ENCODE measurements at regions not wholly inside any gene's neighbourhood (a gene's known extent, or its start where the extent isn't known, plus 50 kb on each side); places are given as distances from the start of the nearest gene placed in this dataset.

DNA sequence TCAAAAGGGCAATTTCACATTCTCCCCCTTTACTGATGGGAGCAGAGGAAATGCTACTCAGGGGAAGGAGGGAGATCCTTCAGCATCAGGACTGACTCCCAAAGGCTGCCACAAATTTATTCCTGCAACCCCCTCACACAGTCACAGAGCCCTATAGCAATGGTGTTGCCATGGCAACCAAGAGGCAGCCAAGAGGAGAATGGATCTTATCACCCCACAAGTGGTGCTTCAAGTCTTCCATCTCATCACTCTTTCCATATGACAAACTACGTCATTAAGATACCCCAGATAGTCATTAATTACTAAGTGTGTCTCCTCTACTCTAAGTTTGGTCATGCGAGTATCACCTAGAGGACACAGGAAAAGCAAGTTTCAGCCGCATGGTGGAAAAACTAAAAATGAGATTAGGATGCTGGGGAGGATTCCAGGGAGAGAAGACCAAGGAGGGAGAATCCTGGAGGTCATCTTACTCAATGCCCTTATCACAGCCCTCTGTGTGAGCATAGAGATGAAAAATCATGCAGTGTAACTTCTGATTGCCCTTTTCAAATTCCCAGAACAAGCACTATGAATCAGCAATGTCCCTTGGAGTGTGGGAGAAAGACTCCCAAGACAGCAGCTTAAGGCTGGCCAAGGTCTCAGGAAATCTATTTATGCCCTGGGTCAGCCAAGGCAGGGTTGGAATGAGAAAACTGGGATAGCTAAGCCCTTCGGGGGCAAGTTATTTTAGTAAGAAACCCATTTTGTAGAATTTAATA is 885.7 kb upstream of the KLHL29 start:
- Mint-ChIP-seq H3K36me3 (ENCODE audit: low read depth) (no peaks in the 10 kb centered on the region), H3K4me1 (ENCODE audit: low read depth) (no peaks in the 10 kb centered on the region), H3K27ac (no peak overlapping the region), H3K27me3 (no peaks in the 10 kb centered on the region), H3K9me3 (peaks cover 8% of the 10 kb centered on the region), H3K4me3 (no peak overlapping the region)
- no peak for DNase-seq

DNA sequence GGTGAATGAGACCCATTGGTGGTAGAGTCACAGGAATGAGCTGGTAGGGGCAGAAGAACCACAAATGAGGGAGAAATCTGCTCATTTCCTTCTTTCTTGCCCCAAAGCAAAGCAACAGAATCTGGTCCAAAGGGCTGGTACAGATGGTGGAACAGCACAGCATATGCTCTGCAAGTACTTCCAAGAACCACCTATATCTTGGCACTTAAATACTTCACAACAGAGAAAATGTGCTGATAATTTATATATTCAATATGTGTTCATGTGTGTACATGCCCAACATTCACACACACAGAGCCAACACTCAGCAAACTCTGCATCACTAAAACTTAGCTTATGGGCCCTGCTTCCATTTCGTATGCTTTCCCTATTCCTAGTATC is 884.4 kb upstream of the KLHL29 start:
- Mint-ChIP-seq H3K9me3 (peaks cover 8% of the 10 kb centered on the region), H3K4me1 (ENCODE audit: low read depth) (no peaks in the 10 kb centered on the region), H3K36me3 (ENCODE audit: low read depth) (no peaks in the 10 kb centered on the region), H3K27ac (no peak overlapping the region), H3K4me3 (no peak overlapping the region), H3K27me3 (no peaks in the 10 kb centered on the region)
- no peak for DNase-seq

DNA sequence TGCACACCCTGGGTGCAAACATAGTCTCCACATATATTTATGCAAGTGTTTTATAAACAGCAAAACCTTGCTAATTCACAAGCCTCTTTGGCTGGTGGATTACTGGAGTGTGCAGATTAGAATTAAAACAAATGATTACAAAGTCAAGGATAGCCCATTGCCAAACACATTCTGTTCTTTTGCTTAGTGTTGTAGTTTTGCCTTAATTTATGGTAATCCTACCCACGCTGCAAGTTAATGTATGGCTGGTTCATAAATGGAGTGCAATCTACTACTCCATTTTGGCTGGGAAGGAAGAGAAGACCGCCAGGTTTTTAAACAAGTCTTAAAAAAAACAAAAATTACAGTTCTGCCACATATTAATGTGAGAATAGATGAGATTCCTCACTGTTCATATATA is 883.1 kb upstream of the KLHL29 start:
- no peak overlapping the region for H3K4me3 Mint-ChIP-seq

DNA sequence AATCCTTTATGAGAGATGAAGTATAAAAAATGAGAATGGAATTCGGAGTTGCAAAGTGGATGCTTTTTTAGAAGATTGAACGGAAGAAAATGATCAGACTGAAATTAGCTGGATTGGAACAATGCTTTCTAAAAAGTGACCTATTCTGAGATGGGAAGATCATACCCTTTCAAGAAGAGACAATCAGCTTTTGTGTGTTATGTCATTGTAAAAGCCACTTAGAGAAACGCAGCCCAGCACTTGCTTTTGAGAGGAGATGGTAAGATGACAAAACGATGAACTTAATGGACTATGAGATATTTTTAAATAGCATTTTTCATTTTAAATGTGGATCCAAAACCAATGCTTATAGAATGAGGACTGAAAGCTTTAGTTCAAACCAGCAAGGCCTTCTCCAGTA is 871.4 kb upstream of the KLHL29 start:
- H3K27me3 Mint-ChIP-seq: no peaks in the 10 kb centered on the region
- no peaks in the 10 kb centered on the region for H3K4me1 Mint-ChIP-seq (ENCODE audit: low read depth)
- no peak overlapping the region for H3K4me3 Mint-ChIP-seq
- H3K36me3 Mint-ChIP-seq (ENCODE audit: low read depth): no peaks in the 10 kb centered on the region
- peaks cover 15% of the 10 kb centered on the region for H3K9me3 Mint-ChIP-seq
- H3K27ac Mint-ChIP-seq: no peak overlapping the region
- DNase-seq: no peak

More for the DNA sequence above, 883.1 kb upstream of the KLHL29 start:
- Mint-ChIP-seq H3K27me3 (no peaks in the 10 kb centered on the region), H3K9me3 (peaks cover 8% of the 10 kb centered on the region), H3K36me3 (ENCODE audit: low read depth) (no peaks in the 10 kb centered on the region), H3K27ac (no peak overlapping the region), H3K4me1 (ENCODE audit: low read depth) (no peaks in the 10 kb centered on the region)
- DNase-seq: no peak

DNA sequence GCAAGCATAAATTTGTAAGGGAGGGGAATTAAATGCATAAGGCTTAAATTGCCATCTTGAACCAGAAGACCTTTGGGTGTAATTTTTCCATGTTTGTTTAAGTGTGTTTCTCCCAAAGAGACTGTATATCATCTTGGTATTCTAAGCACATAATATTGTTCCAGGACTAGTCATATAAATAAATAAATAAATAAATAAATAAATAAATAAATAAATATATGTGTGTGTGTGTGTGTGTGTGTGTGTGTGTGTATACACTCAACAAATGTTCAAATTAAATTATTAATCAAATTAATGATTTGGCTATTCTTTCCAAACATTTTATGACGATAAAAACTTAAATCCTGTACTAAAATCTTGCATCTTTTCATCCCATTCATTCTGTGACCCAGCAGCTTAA is 867.8 kb upstream of the KLHL29 start:
- Mint-ChIP-seq H3K4me1 (ENCODE audit: low read depth) (no peaks in the 10 kb centered on the region), H3K9me3 (peaks cover 15% of the 10 kb centered on the region), H3K4me3 (no peak overlapping the region), H3K27me3 (no peaks in the 10 kb centered on the region), H3K36me3 (ENCODE audit: low read depth) (no peaks in the 10 kb centered on the region), H3K27ac (no peak overlapping the region)
- DNase-seq: no peak

DNA sequence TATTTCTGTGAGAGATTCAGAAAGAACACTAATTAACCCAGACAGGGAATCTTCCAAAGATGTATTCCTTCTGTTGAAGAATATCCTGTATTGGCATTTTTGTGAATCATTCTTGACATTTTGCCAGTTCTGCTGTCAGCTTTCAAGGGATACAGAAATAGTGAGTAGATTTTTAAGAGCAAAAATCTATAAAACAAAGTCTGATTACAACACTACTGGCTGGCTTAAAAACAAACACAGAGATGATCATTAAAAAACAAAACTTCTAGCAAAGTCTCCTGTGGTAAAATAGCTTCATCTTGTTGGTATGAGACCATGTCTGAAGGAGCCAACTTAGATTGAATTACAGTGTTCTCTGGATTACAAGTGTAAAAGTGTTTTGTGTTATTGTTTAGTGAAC is 866.3 kb upstream of the KLHL29 start:
- DNase-seq: no peak
- Mint-ChIP-seq H3K9me3 (peaks cover 8% of the 10 kb centered on the region), H3K36me3 (ENCODE audit: low read depth) (no peaks in the 10 kb centered on the region), H3K27ac (no peak overlapping the region), H3K4me3 (no peak overlapping the region), H3K4me1 (ENCODE audit: low read depth) (no peaks in the 10 kb centered on the region), H3K27me3 (no peaks in the 10 kb centered on the region)

DNA sequence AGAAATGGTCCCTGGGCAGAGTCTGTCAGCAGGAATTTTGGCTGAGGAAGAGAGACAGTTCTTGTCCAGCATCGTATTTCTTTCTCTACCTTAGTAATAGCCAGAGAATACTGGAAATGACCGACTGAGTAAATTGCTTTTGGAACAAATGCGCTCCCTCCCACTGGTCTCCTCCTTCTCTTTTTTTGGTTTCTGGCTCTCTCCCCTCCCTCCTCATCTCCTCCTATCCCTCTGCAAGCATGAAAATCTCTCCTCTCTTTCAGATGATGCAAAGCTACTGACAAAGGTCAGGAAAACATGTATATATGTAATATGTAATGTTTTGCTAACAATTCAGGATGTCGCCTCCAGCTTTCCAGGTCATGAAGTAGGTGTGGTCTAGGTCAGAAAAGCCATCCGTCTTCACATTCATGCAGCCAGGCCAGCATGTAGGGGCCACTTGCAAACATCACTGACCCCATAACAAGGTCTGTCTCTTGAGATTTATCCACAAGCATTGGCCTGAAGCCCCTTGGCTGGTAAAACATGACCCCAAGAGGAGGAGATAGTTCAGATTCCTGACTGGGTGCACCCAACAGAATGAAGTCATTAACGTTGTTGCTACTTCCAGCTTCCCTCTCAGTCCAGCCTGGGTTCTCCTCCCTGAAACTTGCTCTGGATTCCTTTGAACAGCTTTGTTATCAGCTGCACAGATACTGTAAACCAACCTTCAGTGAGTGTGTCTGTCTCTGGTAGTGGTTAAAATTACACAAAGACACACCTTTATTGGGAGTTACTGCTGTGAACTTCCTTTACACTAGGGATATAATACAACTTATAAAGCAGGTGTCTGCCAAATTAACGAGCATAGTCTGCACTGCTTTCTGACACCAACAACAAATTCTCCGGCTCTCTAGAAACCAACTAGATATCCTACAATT is 864.4 kb upstream of the KLHL29 start:
- Mint-ChIP-seq H3K9me3 (peaks cover 7% of the 10 kb centered on the region), H3K4me3 (no peak overlapping the region), H3K27ac (no peak overlapping the region), H3K36me3 (ENCODE audit: low read depth) (no peaks in the 10 kb centered on the region), H3K4me1 (ENCODE audit: low read depth) (no peaks in the 10 kb centered on the region), H3K27me3 (no peaks in the 10 kb centered on the region)
- DNase-seq: no peak

DNA sequence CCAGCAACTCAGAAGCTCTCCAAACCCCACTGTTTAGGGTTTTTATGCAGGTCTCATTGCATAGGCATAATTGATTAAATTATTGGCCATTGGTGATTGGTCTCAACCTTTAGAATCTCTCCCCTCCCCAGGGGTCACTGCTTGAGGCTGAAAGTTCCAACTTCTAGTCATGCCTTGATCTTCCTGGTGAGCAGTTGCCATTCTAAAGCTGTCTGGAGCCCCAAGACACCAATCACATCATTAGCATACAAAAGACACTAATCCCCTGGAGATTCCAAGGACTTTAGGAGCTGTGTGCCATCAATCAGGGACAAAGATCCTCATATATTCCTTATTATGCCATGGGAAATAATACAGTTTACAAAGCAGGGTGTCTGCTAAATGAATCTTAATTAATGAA is 863.4 kb upstream of the KLHL29 start:
- H3K4me3 Mint-ChIP-seq: no peak overlapping the region
- H3K9me3 Mint-ChIP-seq: peaks cover 9% of the 10 kb centered on the region
- H3K4me1 Mint-ChIP-seq (ENCODE audit: low read depth): no peaks in the 10 kb centered on the region
- H3K27ac Mint-ChIP-seq: no peak overlapping the region
- DNase-seq: no peak
- no peaks in the 10 kb centered on the region for H3K27me3 Mint-ChIP-seq
- no peaks in the 10 kb centered on the region for H3K36me3 Mint-ChIP-seq (ENCODE audit: low read depth)

DNA sequence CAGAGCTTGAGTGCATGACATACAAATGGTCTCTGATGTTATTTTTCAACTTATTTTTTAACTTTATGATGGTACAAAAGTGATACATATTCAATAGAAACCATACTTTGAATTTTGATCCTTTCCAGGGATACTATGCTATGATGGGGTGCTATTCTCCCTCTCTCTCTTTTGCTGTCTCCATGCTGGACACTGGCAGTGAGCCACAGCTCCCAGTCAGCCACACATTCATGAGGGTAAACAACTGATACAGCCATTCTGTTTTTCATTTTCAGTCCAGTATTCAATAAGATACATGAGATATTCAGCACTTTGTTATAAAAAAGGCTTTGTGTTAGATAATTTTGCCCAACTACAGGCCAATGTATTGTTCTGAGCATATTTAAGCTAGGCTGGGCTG is 859.3 kb upstream of the KLHL29 start:
- DNase-seq: no peak

DNA sequence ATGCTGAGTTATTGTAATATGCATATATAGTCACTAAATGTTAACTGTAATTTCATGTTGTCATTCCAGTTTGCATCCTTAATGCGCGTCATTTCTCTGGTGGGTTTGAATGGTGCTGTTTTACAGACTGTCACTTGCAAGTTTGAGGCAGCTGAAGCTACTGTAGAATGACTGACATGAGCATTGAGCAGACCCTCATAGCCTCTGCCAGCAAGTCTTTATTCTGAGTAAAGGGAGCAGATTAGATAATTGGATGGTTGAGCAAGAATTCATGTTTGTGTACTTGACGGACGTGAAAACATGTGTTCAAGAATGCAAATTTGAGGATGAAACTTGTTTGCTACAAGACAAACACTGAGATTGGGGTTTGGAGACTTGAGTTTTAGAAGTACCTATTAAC is 854.8 kb upstream of the KLHL29 start:
- Mint-ChIP-seq H3K4me3 (no peak overlapping the region), H3K36me3 (ENCODE audit: low read depth) (no peaks in the 10 kb centered on the region), H3K27ac (no peak overlapping the region), H3K27me3 (no peaks in the 10 kb centered on the region), H3K9me3 (peaks cover 16% of the 10 kb centered on the region), H3K4me1 (ENCODE audit: low read depth) (no peaks in the 10 kb centered on the region)
- no peak for DNase-seq

More for the DNA sequence above, 859.3 kb upstream of the KLHL29 start:
- Mint-ChIP-seq H3K27ac (no peak overlapping the region), H3K36me3 (ENCODE audit: low read depth) (no peaks in the 10 kb centered on the region), H3K4me1 (ENCODE audit: low read depth) (no peaks in the 10 kb centered on the region), H3K4me3 (no peak overlapping the region), H3K9me3 (peaks cover 11% of the 10 kb centered on the region), H3K27me3 (no peaks in the 10 kb centered on the region)

DNA sequence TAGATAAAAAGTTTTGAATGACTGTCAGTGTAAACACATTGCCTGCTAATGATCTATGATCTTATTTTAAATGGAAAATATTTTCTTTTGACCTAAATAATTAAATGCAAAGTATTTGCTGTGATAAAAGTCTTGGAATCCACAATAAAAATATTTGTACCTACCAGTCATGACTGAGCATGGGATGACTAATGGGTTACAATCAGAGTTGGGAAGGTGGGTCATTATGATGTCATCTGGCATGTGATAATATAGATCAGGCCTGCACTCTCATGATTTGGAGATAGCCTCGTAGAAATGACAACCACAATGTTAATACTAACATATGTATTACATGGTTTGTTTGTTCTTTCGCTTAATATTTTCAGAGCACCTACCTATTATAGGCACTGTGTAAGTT is 848.8 kb upstream of the KLHL29 start:
- Mint-ChIP-seq H3K36me3 (ENCODE audit: low read depth) (no peaks in the 10 kb centered on the region), H3K27me3 (no peaks in the 10 kb centered on the region), H3K9me3 (peaks cover 10% of the 10 kb centered on the region), H3K4me1 (ENCODE audit: low read depth) (no peaks in the 10 kb centered on the region), H3K27ac (no peak overlapping the region), H3K4me3 (no peak overlapping the region)
- DNase-seq: no peak

DNA sequence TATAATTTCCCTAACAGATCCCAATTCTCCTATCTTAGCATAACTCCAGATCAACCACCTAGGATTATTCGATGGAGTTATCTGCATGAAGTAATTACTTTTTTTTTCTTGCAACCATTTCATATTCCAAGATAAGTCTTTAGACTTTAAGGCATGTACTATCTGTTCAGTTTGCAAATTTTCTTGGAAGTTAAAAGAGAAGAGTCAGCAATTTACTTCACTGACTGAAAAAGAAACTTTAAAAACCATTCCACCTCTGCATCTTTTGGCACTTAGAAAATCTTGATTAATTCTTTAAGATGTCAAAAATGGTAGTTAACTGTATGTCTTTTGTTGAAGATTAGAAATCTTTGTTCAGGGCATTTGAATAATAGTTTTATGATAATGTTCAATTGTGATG is 830.5 kb upstream of the KLHL29 start:
- no peaks in the 10 kb centered on the region for H3K4me1 Mint-ChIP-seq (ENCODE audit: low read depth)
- DNase-seq: no peak
- no peaks in the 10 kb centered on the region for H3K27me3 Mint-ChIP-seq
- H3K36me3 Mint-ChIP-seq (ENCODE audit: low read depth): no peaks in the 10 kb centered on the region
- H3K4me3 Mint-ChIP-seq: no peak overlapping the region
- no peak overlapping the region for H3K27ac Mint-ChIP-seq
- H3K9me3 Mint-ChIP-seq: peaks cover 4% of the 10 kb centered on the region

DNA sequence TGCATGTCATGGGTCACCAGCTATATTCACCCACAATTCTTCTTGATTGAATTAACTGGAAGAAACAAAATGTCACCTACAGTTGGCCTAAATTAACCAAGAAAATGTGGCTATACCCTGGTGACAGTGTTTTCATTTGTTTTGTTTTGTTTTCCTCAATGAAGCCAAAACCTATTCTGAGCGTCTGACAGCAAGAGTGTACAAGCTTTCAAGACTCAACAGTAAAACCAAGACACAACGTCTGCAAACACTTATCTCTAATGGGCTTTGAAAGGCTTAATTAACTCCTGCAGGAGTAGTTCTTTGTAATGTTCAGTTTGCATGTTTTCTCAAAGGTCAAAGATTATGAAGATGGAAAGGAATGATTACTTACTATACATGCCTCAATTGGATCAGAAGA is 827.6 kb upstream of the KLHL29 start:
- Mint-ChIP-seq H3K4me1 (ENCODE audit: low read depth) (no peaks in the 10 kb centered on the region), H3K27ac (no peak overlapping the region), H3K27me3 (no peaks in the 10 kb centered on the region), H3K9me3 (no peaks in the 10 kb centered on the region), H3K4me3 (no peak overlapping the region), H3K36me3 (ENCODE audit: low read depth) (no peaks in the 10 kb centered on the region)
- no peak for DNase-seq

DNA sequence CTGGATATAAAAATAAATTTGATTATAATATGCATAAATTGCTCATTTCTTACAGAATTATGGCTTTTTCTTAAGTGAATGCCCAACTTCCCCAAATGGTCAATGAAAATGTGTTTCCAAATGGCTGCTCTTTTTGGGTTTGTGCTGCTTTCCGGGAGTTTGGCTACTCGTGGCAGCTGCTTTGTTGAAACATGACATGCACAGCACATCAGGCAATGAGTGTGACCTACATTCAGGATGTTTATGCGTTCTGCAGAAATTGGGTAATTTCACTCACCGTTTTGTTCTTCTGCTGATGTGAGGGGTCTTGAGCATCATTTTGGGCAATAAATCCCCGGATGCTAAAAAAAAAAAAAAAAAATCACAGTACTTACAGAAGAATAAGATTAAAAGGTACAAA is 825.0 kb upstream of the KLHL29 start:
- Mint-ChIP-seq H3K27ac (no peak overlapping the region), H3K9me3 (peaks cover 4% of the 10 kb centered on the region), H3K4me1 (ENCODE audit: low read depth) (no peaks in the 10 kb centered on the region), H3K4me3 (no peak overlapping the region), H3K27me3 (no peaks in the 10 kb centered on the region), H3K36me3 (ENCODE audit: low read depth) (no peaks in the 10 kb centered on the region)
- no peak for DNase-seq

DNA sequence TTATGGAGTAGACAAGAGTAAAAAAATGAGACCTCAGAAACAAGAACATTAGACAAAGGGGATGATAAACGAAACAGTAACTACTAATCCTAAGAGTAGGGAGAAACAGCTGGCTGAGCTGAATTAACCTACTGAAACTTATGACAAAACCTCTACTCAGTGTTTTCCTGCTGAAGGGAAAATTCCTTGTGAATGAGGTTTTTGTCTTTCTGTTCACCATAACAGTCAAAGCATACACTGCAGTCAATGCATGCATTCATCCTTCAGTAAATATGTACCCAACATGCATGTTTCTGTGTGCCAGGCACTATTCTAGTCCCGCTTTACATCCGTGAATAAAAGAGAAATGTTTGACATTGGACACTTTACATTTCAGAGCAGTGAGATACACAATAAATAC is 805.6 kb upstream of the KLHL29 start:
- Mint-ChIP-seq H3K27me3 (no peaks in the 10 kb centered on the region), H3K36me3 (ENCODE audit: low read depth) (no peaks in the 10 kb centered on the region), H3K9me3 (peaks cover 19% of the 10 kb centered on the region), H3K4me3 (no peak overlapping the region), H3K4me1 (ENCODE audit: low read depth) (no peaks in the 10 kb centered on the region), H3K27ac (no peak overlapping the region)
- DNase-seq: no peak

Data from activated T-cell treated with anti-CD3 and anti-CD28 coated beads, Interleukin-2, amount 50 U/mL, for 24 hours (primary cell).